Panc1 (cell line): ENCODE measurements at regions not wholly inside any gene's neighbourhood (a gene's known extent, or its start where the extent isn't known, plus 50 kb on each side); places are given as distances from the start of the nearest gene placed in this dataset.

Source experiments
- ATAC-seq: fragments of 200-7000 bp; cut with Tn5 transposase; 2 replicates; pipeline ENCODE4 v1.9.1; 2020; ENCODE audit warnings: mild to moderate bottlenecking, moderate library complexity
- BruUV-seq: library from RNA; stranded (reverse); fragments of 400-500 nt; replicated peaks from 2 replicates; lab custom pipeline; 2021; lab: Mats Ljungman, UMichigan
- CTCF ChIA-PET: fragments of 300-600 bp; sonication (Branson Sonifier 250); formaldehyde crosslinking; loops from one replicate; lab custom pipeline; 2022; ENCODE audit warnings: antibody characterized with exemption; lab: Charles Lee
- POLR2A ChIA-PET: fragments of 300-600 bp; sonication (Branson Sonifier 250); formaldehyde crosslinking; loops from one replicate; lab custom pipeline; 2022; ENCODE audit warnings: antibody characterized with exemption; lab: Charles Lee
- DNase-seq: peaks from one replicate; pipeline ENCODE4 v3.0.0-alpha.2; 2010; ENCODE audit warnings: low read depth, low spot score
- H3K27ac ChIP-seq: 2 replicates; pipeline ENCODE4 v1.5.1; 2011; ENCODE audit warnings: mild to moderate bottlenecking, low read length, inconsistent platforms
- H3K27me3 ChIP-seq: fragments of 200-500 bp; sonication (Bioruptor generic); 2 replicates; pipeline ENCODE4 v1.6.0; 2014; ENCODE audit warnings: low read length, inconsistent platforms; ENCODE audit not compliant: control insufficient read depth, insufficient read depth
- H3K36me3 ChIP-seq: fragments of 200-500 bp; sonication (Bioruptor generic); 2 replicates; pipeline ENCODE4 v1.5.1; 2014; ENCODE audit warnings: inconsistent platforms, mild to moderate bottlenecking, low read length, moderate library complexity; ENCODE audit not compliant: control insufficient read depth, insufficient read depth
- H3K4me1 ChIP-seq: 2 replicates; pipeline ENCODE4 v1.5.1; 2011; ENCODE audit warnings: inconsistent platforms, mild to moderate bottlenecking, low read length, moderate library complexity; ENCODE audit not compliant: control insufficient read depth, insufficient read depth
- H3K4me3 ChIP-seq, 2 experiments: 2 replicates each; pipeline ENCODE4 v1.5.1; 2011 to 2012; ENCODE audit warnings: low read depth in 2 of 2, low read length in 2 of 2, mild to moderate bottlenecking in 2 of 2, inconsistent platforms in 1 of 2, moderate library complexity in 1 of 2
- H3K9me3 ChIP-seq: fragments of 200-500 bp; sonication (Bioruptor generic); 2 replicates; pipeline ENCODE4 v1.5.1; 2014; ENCODE audit warnings: low read depth, mild to moderate bottlenecking, inconsistent platforms, low read length, moderate library complexity; ENCODE audit not compliant: control insufficient read depth, insufficient read depth
- CTCF ChIP-seq: fragments of 450-650 bp; IDR thresholded peaks from 2 replicates; pipeline ENCODE4 v1.5.1; 2017; ENCODE audit warnings: mild to moderate bottlenecking
- POLR2AphosphoS5 ChIP-seq: IDR thresholded peaks from 2 replicates; pipeline ENCODE4 v1.6.1; 2012; ENCODE audit warnings: mild to moderate bottlenecking, low read depth, low read length, moderate library complexity
- REST ChIP-seq, 2 experiments: IDR thresholded peaks; 2 replicates each; pipeline ENCODE4 v1.6.1; 2011 to 2012; ENCODE audit warnings: low read depth in 2 of 2, control low read depth in 1 of 2, low read length in 1 of 2, mild to moderate bottlenecking in 1 of 2, moderate library complexity in 1 of 2; ENCODE audit not compliant: insufficient read depth in 1 of 2
- SIN3A ChIP-seq: IDR thresholded peaks from 2 replicates; pipeline ENCODE4 v1.6.1; 2012; ENCODE audit warnings: low read depth, mild to moderate bottlenecking, low read length, moderate library complexity, borderline replicate concordance; ENCODE audit not compliant: insufficient read depth
- TCF7L2 ChIP-seq: IDR thresholded peaks from 2 replicates; pipeline ENCODE4 v1.6.1; 2011; ENCODE audit warnings: mild to moderate bottlenecking, low read depth, low read length, inconsistent platforms
- in situ Hi-C: cut with HindIII; loops from 2 replicates; pipeline ENCODE4 v1.10.0; 2016; ENCODE audit warnings: low sequenced_read_pairs, low pct_unique_long_range_greater_than_20kb
- intact Hi-C: fragments of 100-400 bp; cut with micrococcal nuclease; formaldehyde crosslinking; loops from one replicate; pipeline ENCODE4 v1.10.0; 2022; ENCODE audit not compliant: unreplicated experiment

GRCh38 chr14:88992011-88992410 lies 167.6 kb downstream of the TTC8 start:
- ATAC-seq (no peak), DNase-seq (no peak)
- no peaks in the 10 kb centered on the region for H3K9me3 ChIP-seq
- POLR2A ChIA-PET: no interaction called here
- intact Hi-C loops: no loop called here
- H3K27ac ChIP-seq: no peak overlapping the region
- CTCF ChIA-PET: no interaction called here
- H3K4me1 ChIP-seq: no peaks in the 10 kb centered on the region
- in situ Hi-C loops: no loop called here
- H3K4me3 ChIP-seq: no peak overlapping the region
- TF ChIP-seq REST (IDR thresholded peaks at IDR 0.05; ENCODE audit: insufficient read depth in 1 of 2, low read depth in 2 of 2, low read length in 1 of 2) (no peak), TCF7L2 (no peak), SIN3A (no peak), POLR2AphosphoS5 (no peak), CTCF (no peak)
- H3K36me3 ChIP-seq: no peaks in the 10 kb centered on the region
- no TSS peak for BruUV-seq
- H3K27me3 ChIP-seq: no peaks in the 10 kb centered on the region

- ChIA-PET CTCF (no interaction called here), POLR2A (no interaction called here)
- Histone ChIP-seq H3K36me3 (no peaks in the 10 kb centered on the region), H3K4me3 (no peak overlapping the region), H3K9me3 (no peaks in the 10 kb centered on the region), H3K4me1 (no peaks in the 10 kb centered on the region), H3K27me3 (no peaks in the 10 kb centered on the region), H3K27ac (no peak overlapping the region)
- intact Hi-C loops: no loop called here
- no TSS peak for BruUV-seq
- TF ChIP-seq SIN3A: no peak
- no peak for TF ChIP-seq TCF7L2
- TF ChIP-seq CTCF: no peak
- TF ChIP-seq REST (IDR thresholded peaks at IDR 0.05; ENCODE audit: insufficient read depth in 1 of 2, low read depth in 2 of 2, low read length in 1 of 2): no peak
- no peak for TF ChIP-seq POLR2AphosphoS5
- no peak for DNase-seq
- in situ Hi-C loops: no loop called here
- no peak for ATAC-seq
Measured at GRCh38 chr14:88993946-88994345, 169.5 kb downstream of the TTC8 start.
